Renal pelvis (tissue), 1 donor: ENCODE measurements at regions not wholly inside any gene's neighbourhood (a gene's known extent, or its start where the extent isn't known, plus 50 kb on each side); places are given as distances from the start of the nearest gene placed in this dataset.
"Not testable (repeated sequence)": the region's sequence is repeated elsewhere in the genome, so short reads cannot be mapped to it uniquely, and the experiment has no call there.

Experiments
- DNase-seq: peaks from one replicate; pipeline ENCODE4 v3.0.0-alpha.2; 2013

DNA sequence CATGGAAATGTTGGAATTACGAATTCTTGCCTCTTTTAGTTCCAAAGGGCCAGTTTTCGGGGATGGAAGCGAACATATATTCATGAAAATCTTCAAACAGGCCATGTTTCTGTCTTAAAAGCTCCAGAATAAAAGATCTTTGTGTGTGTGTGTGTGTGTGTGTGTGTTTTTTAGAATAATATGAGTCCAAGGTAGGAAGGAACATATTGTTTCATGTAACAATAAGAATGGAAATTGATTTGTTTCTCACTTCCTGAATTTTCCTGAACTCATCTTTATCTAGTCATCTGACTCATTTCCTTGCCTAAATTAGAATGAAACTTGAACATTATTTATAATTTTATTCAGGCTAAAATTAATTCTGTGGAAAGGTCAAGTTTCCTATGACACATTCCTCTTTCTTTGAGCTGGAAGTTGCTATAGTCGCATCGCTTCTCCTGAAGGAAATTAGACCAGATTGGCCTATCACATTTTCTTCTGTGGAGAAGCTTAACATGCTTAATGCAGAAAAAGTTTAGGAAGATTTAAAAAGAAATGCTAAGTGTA is 805.1 kb upstream of the ADAMTS5 start:
- no peak for DNase-seq

DNA sequence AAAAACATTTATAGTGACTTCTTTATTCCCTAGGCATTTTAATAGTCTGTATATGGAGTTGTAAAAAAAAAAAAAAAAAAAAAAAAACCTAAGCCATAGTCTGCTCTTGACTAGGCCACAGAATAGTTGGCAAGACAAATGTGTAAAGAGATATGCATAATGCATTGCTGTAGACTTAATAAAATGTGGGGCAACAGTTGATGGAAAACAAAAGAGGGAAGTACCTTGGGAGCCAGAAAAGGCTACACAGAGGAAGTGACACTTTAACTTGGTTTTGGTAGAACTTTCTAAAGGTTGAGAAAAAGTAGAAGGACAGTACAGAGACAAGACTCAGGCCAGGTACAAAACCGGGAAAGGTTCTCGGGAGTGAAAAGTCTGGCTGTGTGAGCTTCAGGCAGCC is 802.9 kb upstream of the ADAMTS5 start:
- no peak for DNase-seq

DNA sequence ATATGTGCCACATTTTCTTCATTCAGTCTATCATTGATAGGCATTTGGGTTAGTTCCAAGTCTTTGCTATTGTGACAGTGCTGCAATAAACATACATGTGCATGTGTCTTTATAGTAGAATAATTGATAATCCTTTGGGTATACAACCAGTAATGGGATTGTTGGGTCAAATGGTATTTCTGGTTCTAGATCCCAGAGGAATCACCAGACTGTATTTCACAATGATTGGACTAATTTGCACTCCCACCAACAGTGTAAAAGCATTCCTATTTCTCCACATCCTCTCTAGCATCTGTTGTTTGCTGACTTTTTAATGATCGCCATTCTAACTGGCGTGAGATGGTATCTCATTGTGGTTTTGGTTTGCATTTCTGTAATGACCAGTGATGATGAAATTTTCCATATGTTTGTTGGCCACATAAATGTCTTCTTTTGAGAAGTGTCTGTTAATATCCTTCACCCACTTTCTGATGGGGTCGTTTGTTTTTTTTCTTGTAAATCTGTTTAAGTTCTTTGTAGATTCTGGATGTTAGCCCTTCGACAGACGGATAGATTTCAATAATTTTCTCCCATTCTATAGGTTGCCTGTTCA is 801.3 kb upstream of the ADAMTS5 start:
- DNase-seq: not testable (repeated sequence)

DNA sequence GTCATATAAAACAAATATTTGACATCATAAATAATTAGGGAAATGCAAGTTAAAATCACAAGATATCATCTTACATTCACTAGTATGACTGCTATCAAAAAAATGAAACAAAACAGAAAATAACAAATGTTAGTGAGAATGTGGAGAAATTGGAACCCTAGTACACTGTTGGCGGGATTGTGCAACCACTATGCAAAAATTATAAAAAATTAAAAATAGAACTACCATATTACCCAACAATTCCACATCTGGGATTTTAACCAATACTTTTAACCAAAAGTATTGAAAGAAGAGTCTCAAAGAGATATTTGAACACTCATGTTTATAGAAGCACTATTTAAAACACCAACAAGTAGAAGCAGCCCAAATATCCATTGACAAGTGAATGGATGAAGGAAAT is 797.2 kb upstream of the ADAMTS5 start:
- no peak for DNase-seq

DNA sequence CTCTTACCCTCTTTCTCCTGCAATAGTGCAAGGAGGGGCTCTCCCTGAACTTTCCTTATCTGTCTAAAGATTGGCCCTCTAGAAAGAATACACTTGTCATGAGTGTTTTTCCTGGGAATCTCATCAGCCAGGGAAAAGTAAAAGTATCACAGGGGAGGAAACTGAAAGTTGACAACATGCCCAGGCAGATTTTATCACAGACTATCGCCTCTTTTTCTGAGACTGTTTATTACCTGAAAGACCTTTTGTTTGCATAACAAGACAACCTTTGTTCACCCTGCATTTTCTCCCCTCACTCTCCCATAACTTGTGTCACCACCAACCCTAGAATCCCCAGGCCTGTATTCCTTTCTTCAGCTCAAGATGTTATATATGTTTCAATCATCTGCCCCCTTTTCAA is 794.7 kb upstream of the ADAMTS5 start:
- DNase-seq: no peak

DNA sequence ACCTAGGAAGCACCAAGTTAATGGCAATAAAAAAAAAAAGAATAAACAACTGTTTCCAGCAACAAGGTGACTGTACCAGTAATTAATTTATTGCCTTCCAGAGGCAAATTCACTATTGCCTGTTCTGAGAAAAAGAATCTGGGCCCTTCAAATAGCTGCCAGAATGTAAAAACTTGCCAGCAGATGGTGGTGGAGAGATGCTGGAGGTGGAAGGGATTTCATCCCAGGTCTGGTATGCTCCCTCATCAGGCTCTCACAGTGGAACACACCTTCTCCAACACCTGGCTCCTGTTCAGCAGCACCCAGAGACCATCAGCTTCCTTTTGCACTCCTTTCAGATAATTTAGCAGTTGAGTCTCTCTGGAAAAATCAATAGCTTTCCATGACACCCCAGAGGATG is 792.9 kb upstream of the ADAMTS5 start:
- no peak for DNase-seq

DNA sequence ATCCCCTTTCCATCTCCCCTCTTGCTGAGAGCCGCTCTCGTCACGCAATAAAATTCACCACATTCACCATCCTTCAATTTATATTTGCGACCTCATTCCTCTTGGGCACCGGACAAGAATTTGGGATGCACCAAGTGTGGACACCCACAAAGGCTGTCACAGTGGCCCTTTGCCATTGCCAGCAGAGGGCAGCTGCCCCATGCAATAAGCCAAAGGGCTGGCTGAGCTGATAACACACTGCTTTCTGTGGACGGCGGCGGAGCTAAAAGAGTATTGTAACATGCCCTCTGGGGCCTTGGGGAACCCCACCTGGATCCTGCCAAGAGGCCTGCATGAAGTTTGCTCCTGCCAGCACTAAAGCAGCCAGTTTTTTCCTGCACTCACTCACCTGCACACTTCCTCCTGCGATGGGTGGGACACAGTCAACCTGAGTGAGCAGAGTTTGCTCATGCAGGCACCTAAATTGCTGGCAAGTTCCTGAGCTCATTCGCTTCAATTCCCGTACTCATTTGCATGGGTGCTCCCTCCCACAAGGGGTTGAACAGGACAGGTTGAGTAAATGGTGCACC is 792.3 kb upstream of the ADAMTS5 start:
- DNase-seq: no peak

DNA sequence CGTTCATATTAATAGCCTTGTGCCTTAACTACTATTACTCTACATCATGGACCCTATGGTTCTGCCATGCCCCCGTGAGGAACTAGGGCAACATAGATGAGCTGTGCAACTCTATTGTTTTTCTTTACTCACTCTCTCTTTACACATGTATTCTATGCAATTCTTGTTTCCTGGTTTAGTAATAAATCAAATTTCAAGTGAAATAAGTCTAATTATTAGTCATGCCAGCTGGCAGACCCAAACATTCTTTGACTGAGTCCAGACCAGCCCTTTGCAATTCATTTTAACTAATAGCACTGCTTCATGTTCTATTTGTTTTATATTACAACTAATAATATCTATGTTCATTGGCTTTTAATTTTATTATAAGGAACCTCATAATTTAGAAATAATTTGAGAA is 789.3 kb upstream of the ADAMTS5 start:
- DNase-seq: no peak

DNA sequence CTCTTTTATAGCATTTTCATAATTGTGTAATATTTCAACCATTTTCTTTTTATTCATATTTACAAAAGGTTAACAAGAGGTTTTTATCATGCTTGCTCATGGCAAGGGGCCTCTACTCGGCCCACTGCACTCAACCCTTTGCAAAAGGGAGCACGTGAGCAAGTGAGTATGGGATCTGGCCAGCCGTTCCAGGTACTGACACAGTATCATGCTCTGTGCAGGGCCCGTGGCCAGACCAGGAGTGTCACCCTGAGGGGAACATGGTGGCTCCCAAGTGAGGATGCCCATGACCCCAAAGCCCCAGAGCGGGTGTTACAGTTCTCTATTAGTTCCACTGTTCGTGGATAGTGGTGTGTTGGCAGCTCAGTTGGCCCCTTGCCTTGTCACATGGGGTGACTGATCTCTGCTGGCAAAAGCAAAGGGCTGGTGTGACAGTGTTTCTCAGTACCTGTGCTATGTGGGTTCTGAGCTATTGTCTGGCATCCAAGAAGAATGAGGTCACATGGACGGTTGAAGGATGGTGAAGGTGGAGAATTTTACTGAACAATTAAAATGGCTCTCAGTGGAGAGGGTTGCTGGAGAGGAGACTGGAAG is 777.2 kb upstream of the ADAMTS5 start:
- no peak for DNase-seq

DNA sequence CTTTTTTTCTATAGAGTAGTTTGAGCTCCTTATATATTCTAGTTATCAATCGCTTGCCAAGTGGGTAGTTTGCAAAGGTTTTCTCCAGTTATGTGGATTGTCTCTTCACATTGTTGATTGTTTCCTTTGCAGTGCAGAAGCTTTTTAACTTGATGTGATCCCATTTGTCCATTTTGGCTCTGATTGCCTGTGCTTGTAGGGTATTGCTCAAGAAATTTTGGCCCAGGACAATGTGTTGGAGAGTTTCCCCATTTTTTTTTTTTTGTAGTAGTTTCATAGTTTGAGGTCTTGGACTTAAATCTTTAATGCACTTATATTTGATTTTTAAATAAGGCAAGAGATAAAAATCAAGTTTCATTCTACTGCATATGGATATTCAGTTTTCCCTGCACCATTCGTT is 774.8 kb upstream of the ADAMTS5 start:
- no peak for DNase-seq

DNA sequence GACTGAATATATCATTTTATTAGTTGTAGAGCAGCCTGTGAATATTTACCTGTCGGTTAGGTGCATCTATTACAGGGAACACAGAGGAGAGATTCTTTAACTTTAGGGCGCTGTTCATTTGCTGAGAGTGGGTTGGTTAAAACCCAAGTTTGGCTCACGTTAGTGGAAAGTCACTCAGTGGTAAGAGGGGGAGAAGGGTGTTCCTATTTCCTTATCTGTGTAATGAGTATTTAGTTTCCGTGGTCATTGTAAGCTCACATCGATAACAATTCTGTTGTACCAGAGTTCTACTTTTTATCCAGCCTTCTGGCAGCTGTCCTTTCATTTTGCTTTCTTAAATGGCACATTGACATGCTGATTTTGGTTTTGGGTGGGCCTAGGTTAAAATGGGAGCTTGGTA is 773.2 kb upstream of the ADAMTS5 start:
- DNase-seq: no peak

DNA sequence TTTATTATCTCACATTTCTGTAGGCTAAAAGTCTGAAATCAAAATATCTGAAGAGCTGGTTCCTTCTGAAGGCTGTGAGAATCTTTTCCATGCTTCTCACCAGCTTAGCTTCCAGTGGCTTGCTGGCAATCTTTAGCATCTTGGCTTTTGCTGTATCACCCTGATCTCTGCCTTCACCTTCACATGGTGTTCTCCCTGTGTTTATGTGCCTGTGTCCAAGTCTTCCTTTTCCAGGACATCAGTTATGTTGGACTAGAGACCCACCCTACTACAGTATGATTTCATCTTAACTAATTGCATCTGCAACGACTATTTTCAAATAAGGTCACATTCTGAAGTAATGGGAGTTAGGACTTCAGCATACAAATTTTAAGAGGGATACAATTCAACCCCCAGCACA is 772.3 kb upstream of the ADAMTS5 start:
- no peak for DNase-seq

DNA sequence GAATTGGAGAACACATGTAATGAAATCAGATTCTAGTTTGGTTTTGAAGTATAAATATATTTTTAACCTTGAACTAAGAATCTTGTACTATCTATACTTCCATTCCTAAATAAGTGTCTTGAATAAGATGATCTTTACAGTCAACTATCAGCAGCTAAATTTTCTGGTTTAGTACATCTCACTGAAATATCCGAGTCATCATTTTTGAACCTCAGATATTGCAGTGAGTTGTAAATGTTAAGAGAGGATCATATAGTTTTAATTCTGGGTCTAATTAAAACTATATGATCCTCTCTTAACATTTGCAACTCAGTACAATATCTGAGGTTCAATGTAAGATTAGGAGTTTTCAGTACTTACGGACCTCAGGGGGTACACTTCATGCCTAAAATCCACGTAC is 768.8 kb upstream of the ADAMTS5 start:
- no peak for DNase-seq

DNA sequence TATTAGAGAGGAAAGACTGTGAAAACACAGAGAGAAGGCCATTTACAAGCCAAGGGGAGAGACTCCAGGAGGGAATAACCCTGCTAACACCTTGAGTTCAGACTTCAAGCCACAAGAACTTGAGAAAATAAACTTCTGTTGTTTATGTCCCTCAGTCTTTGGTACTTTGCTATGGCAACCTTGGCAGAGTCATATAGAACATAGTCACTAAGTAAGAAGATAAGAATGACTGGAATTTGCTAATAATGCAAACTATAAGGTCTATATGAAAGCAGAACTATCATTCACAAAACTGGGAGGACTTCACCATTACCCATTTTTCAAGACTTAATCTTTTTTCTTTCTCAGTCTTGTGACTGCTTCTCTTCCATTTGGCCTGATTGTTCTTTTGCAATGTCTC is 767.3 kb upstream of the ADAMTS5 start:
- no peak for DNase-seq

DNA sequence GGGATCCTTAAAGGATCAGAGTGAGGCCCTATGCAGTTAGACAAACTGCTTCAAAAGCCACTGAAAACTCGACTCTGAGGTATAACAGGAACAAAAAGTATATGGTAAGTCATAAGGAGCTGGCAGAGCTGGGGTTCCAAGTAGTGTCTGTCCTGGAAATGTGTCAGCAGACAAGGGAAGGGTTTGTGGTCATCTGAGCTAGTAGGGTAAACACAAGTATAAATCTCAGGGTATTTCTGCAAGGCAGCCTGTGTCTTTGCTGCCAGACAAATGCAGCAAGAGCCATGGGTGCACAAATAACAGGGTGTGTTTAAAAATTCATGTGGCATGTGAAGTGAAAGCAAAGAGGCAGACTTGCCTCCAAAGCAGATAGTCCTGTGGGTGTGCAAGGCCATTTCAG is 759.0 kb upstream of the ADAMTS5 start:
- no peak for DNase-seq

DNA sequence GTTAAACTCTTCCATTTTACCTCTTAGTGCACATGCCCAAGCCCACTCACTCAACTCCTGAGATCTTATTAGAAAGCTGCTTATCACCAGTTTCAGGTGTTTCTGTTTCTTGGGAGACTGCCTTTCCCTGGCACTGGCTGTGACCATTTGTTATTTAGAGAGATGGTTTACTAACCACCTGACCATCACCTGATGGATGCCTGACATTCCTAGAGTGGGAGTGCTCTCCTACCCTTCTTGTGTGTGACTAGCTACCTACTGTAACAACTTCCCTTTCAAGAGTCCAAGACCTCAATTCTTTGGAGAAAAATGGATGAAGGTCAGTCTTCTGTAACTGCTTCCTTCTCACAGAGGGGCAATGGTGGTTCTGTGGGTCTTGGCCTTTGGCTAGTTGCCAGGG is 755.2 kb upstream of the ADAMTS5 start:
- DNase-seq: no peak

DNA sequence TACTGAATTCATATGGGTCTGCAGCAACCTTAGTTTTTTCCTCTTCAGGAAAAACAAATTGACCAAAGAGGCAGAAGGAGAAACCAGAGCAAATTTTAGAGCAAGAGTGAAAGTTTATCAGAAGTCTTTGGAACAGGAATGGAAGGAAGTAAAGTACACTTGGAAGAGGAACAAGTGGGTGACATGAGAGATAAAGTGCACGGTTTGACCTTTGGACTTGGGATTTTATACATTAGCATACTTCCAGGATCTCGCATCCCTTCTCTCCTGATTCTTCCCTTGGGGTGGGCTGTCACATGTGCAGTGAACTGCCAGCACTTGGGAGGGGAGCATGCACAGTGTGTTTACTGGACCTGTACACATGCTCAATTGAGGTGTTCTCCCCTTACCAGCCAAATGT is 754.8 kb upstream of the ADAMTS5 start:
- no peak for DNase-seq

DNA sequence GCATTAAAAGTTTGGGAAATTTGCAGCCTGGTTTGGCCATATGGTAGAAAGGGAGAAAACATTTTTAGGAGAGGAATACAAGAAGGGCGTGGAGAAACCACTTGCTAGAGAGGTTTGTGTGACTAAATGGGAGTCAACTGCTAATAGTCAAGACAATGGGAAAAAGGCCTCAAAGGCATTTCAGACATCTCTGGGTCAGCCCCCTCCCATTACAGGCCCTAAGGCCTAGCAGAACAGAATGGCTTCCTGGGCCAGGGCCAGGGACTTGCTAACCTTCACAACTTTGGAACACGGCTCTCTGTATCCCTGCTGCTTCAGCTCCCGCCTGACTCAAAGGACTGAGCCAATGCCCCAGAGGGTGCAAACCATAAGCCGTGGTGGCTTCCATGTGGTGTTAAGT is 752.3 kb upstream of the ADAMTS5 start:
- no peak for DNase-seq

DNA sequence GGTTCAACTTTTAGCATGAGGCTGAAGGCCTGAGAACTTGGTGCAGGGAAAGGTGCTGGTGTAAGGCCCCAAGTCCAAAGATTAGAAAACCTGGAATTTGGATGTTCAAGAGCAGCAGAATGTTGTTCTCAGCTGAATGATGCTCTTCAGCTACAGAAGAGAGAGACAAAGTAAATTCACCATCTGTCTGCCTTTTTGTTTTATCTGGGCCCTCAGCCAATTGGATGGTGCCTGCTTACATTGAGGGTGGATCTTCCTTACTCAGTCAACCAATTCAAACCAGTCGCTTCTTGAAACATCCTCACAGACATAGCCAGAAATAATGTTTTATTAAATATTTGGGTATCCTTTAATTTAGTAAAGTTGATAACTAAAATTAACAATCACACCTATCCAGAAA is 748.2 kb upstream of the ADAMTS5 start:
- no peak for DNase-seq

DNA sequence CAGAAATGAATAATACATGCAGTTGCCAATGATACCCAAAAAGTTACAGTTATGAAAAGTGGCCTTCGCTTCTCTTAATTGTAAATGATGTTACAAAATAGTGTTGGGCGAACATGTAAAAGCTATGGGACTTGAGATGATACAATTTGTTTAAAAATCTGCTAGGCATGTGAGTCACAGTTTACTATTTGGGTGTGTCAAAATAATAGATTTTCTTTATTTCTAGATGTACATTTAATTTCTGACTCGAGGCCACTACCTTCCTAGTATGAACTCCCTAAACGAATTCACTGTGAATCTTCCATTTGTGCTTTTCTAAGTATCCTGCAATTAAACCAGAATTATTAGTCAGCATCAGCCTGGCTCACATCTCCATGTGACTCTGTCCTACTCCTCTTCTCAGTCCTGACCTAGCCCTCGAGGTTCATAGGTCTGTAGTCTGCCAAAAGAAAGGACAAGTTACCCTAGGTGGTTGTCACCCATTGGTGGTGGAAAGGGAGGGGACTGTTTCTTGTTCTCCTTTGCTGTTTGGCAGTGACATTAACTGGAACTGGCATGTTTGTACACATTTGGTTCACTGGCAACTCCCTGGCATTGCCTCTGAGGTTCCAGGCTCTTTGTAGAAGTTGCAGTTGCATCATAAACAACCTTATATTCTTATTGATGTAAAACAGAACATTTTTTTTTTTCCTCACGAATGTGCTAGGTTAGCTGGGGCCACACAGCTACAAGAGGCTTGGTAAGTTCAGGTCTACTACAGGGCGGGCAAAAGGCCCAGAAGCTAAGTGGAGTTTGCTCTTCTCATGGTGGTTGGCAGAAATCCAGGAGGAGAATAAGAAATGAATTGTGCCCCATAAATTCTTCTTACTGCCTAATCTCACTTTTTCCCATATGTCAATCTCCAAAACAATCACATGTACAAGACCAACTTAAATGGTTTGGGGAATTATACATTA is 746.5 kb upstream of the ADAMTS5 start:
- no peak for DNase-seq

DNA sequence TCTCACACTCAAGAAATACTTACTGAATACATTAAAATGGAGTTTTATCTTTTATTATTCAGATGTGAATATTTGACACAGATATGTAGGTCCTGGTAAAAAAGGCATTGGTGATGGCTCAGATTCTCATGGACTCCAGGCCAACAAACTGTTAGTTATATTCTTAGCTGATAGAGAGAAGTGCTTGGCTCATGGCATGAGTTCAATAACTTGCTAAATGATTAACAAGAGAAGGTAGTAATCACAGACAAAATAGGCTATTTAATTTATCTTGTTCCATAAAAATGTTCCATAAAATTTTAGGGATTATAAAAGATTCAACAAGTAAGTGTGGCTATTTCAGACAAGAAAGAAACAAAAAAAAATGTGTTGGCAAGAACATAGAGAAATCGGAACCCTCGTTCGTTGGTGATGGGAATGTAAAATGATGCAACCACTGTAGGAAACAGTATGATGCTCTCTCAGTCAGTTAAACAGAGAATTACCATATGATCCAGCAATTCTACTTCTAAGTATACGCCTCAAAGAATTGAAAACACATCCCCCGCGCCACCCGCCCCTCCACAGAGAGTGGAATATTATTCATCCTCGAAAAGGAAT is 737.8 kb upstream of the ADAMTS5 start:
- no peak for DNase-seq

DNA sequence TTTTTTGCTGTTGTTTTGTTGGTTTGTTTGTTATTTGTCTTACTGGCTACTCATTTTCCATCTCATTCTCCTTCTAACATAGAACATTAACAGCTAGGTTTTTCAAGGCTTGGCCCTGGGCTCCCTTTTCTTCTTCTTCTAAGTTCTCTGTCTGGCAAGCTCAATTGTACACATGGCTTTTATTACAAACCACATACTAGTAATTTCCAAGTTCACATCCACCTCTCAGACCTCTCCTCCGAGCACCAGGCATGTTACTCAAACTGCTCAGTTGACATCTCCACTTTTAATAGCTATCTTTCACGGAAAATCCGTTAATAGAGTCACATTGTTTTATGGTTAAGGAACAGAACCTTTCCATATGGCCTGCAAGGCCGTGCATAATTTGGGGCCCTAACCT is 736.9 kb upstream of the ADAMTS5 start:
- no peak for DNase-seq
